Middle frontal gyrus (tissue), 1 donor: ENCODE measurements at regions not wholly inside any gene's neighbourhood (a gene's known extent, or its start where the extent isn't known, plus 50 kb on each side); places are given as distances from the start of the nearest gene placed in this dataset.

Source experiments
- DNase-seq: peaks from one replicate; pipeline ENCODE4 v3.0.0-alpha.2; 2015; ENCODE audit warnings: low spot score; ENCODE audit errors: extremely low spot score

- no peak for DNase-seq
Measured at GRCh38 chr18:71541643-71542042, 1002.5 kb downstream of the CBLN2 start.

GRCh38 chr18:71529703-71530303, 1014.3 kb downstream of the CBLN2 start:
- no peak for DNase-seq

GRCh38 chr18:71523483-71524435, 1020.4 kb downstream of the CBLN2 start:
- DNase-seq: no peak

- DNase-seq: no peak
Measured at GRCh38 chr18:71505526-71505925, 1038.6 kb downstream of the CBLN2 start.

- no peak for DNase-seq
Measured at GRCh38 chr18:71503222-71503621, 1040.9 kb downstream of the CBLN2 start.

GRCh38 chr18:71485611-71486010, 1058.5 kb downstream of the CBLN2 start:
- no peak for DNase-seq

GRCh38 chr18:71471963-71472725, 1072.0 kb downstream of the CBLN2 start:
- no peak for DNase-seq

GRCh38 chr18:71456206-71456605, 1087.9 kb downstream of the CBLN2 start:
- DNase-seq: no peak

- no peak for DNase-seq
Measured at GRCh38 chr18:71450257-71450656, 1093.9 kb downstream of the CBLN2 start.

GRCh38 chr18:71443706-71444480, 1100.2 kb downstream of the CBLN2 start:
- DNase-seq: no peak

- DNase-seq: no peak
Measured at GRCh38 chr18:71442731-71443141, 1101.4 kb downstream of the CBLN2 start.

- DNase-seq: no peak
Measured at GRCh38 chr18:71441156-71441555, 1103.0 kb downstream of the CBLN2 start.

- DNase-seq: no peak
Measured at GRCh38 chr18:71437511-71437910, 1106.6 kb downstream of the CBLN2 start.

- no peak for DNase-seq
Measured at GRCh38 chr18:71433373-71433772, 1110.8 kb downstream of the CBLN2 start.

GRCh38 chr18:71431689-71432088, 1112.5 kb downstream of the CBLN2 start:
- DNase-seq: no peak

- DNase-seq: no peak
Measured at GRCh38 chr18:71431171-71431570, 1113.0 kb downstream of the CBLN2 start.

- DNase-seq: no peak
Measured at GRCh38 chr18:71426441-71426840, 1117.7 kb downstream of the CBLN2 start.

- DNase-seq: no peak
Measured at GRCh38 chr18:71405169-71405809, 1116.4 kb downstream of the SOCS6 start.

GRCh38 chr18:71403501-71403900, 1114.7 kb downstream of the SOCS6 start:
- no peak for DNase-seq

GRCh38 chr18:71398531-71398930, 1109.7 kb downstream of the SOCS6 start:
- DNase-seq: no peak

- DNase-seq: no peak
Measured at GRCh38 chr18:71388148-71388547, 1099.3 kb downstream of the SOCS6 start.
